ENCODE measurements at regions not wholly inside any gene's neighbourhood (a gene's known extent, or its start where the extent isn't known, plus 50 kb on each side); places are given as distances from the start of the nearest gene placed in this dataset.
"Not testable (repeated sequence)": the region's sequence is repeated elsewhere in the genome, so short reads cannot be mapped to it uniquely, and the experiment has no call there.

- intact Hi-C loops (cut with DNase I) = no loop called here
- no peak for DNase-seq
- ATAC-seq (ENCODE audit: poor library complexity) = no peak
These were observed 306.0 kb upstream of the CELF4 start for GRCh38 chr18:37871561-37871960.

GRCh38 chr18:37869051-37869450 lies 303.5 kb upstream of the CELF4 start:
- ATAC-seq (ENCODE audit: poor library complexity) (no peak), DNase-seq (no peak)
- intact Hi-C loops (cut with DNase I) = no loop called here

DNA sequence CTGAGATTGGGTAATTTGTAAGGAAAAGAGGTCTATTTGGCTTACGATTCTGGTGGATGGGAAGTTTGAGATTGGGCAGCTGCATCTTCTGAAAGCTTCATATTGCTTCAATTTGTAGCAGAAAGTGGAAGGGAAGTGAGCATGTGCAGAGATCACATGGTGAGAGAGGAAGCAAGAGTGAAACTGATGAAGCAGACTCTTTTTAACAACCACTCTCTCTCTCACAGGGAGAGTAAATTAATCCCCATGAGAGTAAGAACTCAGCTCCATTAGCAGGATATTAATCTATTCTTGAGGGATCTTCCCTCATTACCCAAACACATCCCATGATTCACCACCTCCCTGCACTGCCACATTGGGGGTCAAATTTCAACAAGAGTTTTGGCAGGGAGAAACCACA lies 298.5 kb upstream of the CELF4 start:
- ATAC-seq (ENCODE audit: poor library complexity) (no peak), DNase-seq (no peak)
- intact Hi-C loops (cut with DNase I) = no loop called here

DNA sequence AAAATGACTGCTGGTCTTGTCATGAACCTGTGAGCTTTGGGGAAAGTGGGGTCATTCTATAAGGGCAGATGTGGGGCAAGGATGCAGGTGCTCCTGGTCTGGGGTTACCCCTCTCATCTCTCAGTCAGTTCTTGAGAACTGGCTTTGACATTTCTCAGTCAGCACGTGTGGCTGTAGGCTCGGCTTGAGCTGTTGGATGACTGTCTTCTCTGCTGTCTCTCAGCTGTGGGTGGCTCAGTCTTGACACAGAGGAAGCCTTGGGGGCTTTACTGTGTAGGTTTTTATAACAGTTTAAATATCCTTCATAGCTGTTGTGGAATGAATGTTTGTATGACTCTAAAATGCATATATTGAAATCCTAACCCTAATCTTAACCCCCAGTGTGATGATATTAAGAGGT lies 296.4 kb upstream of the CELF4 start:
- DNase-seq = no peak
- no peak for ATAC-seq (ENCODE audit: poor library complexity)
- intact Hi-C loops (cut with DNase I) = no loop called here

DNA sequence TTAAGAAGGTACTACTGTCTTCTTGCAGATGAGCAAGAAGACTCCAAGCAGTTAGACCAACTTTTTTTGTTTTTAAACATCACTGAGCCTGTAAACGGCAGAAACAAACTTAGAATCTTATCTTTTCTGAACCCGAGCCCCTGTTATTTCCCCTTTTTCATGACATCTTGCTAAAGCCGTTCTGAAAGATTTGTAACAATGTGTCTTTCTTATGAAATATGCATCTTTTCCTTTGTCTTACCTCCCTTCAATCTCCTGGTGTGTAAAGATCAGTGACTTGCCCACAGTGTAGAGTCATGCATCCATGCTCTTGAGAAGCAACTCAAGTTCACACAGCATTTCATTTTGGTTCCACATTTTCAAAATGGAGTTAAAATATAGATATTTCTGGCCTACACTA lies 288.8 kb upstream of the CELF4 start:
- no peak for DNase-seq
- intact Hi-C loops (cut with DNase I) = no loop called here
- no peak for ATAC-seq (ENCODE audit: poor library complexity)

- DNase-seq (no peak), ATAC-seq (ENCODE audit: poor library complexity) (no peak)
- intact Hi-C loops (cut with DNase I) = no loop called here
These were observed 288.1 kb upstream of the CELF4 start for GRCh38 chr18:37853706-37854105.

GRCh38 chr18:37852464-37852863 lies 286.9 kb upstream of the CELF4 start:
- ATAC-seq (ENCODE audit: poor library complexity) (no peak), DNase-seq (no peak)
- intact Hi-C loops (cut with DNase I) = no loop called here

DNA sequence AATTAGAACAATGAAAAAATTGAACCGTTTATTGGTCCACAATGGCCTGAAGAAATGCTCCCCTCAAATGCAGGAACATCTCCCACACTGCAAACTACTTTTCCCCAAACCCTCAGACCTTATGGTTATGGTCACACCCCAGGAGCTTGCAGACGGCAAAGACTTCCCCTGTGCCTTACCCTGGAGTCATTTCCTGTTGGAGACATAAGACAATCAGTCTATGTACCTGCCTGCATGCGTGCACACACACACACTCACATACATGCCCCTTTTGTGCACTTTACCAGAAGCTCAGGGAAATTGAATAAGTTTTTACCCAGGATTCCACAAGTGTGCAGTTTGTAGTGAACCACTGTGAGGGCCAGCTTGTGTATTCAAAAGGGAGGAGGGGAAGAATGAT lies 281.9 kb upstream of the CELF4 start:
- ATAC-seq (ENCODE audit: poor library complexity) (no peak), DNase-seq (no peak)
- intact Hi-C loops (cut with DNase I) = no loop called here

DNA sequence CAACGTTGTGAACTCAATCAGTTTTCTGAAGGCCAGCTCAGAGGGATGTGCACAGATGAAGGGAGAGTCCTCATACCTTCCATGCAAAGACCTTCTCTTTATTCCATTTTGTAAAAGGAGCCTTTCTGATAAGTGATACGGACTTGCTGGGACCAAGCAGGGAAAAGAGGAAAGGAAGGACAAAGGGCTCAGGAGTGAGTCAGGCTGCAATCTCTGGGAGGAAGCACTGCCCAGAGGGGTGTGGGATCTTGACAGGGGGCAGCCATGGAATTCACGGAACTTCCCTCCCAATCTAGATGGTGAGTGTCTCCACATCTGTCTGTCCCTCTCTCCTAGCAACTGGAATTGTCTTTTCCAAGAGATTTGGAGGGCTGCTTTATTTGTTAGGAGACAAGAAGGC lies 281.4 kb upstream of the CELF4 start:
- ATAC-seq (ENCODE audit: poor library complexity) = no peak
- no peak for DNase-seq
- intact Hi-C loops (cut with DNase I) = no loop called here

- intact Hi-C loops (cut with DNase I) = no loop called here
- ATAC-seq (ENCODE audit: poor library complexity) (no peak), DNase-seq (no peak)
These were observed 279.9 kb upstream of the CELF4 start for GRCh38 chr18:37845498-37845897.

- ATAC-seq (ENCODE audit: poor library complexity) = no peak
These were observed 278.8 kb upstream of the CELF4 start for GRCh38 chr18:37844209-37844970.

GRCh38 chr18:37838083-37838482 lies 272.5 kb upstream of the CELF4 start:
- intact Hi-C loops (cut with DNase I) = no loop called here
- no peak for DNase-seq
- ATAC-seq (ENCODE audit: poor library complexity) = no peak

More at GRCh38 chr18:37844209-37844970, 278.8 kb upstream of the CELF4 start:
- intact Hi-C loops (cut with DNase I) = no loop called here
- DNase-seq = no peak

GRCh38 chr18:37836071-37836970 lies 270.7 kb upstream of the CELF4 start:
- intact Hi-C loops (cut with DNase I) = no loop called here
- ATAC-seq (ENCODE audit: poor library complexity) = no peak
- DNase-seq = no peak

DNA sequence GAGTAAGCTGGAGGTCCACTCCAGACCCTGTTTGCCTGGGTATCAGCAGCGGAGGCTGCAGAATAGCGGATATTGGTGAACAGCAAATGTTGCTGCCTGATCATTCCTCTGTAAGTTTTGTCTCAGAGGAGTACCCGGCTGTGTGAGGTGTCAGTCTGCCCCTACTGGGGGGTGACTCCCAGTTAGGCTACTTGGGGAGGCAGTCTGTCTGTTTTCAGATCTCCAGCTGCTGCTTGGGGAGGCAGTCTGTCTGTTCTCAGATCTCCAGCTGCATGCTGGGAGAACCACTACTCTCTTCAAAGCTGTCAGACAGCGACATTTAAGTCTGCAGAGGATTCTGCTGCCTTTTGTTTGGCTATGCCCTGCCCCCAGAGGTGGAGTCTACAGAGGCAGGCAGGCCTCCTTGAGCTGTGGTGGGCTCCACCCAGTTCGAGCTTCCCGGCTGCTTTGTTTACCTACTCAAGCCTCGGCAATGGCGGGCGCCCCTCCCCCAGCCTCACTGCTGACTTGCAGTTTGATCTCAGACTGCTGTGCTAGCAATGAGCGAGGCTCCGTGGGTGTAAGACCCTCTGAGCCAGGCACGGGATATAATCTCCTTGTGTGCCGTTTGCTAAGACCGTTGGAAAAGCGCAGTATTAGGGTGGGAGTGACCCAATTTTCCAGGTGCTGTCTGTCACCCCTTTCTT lies 266.6 kb upstream of the CELF4 start:
- intact Hi-C loops (cut with DNase I); ATAC-seq (ENCODE audit: poor library complexity); DNase-seq: not testable (repeated sequence)

DNA sequence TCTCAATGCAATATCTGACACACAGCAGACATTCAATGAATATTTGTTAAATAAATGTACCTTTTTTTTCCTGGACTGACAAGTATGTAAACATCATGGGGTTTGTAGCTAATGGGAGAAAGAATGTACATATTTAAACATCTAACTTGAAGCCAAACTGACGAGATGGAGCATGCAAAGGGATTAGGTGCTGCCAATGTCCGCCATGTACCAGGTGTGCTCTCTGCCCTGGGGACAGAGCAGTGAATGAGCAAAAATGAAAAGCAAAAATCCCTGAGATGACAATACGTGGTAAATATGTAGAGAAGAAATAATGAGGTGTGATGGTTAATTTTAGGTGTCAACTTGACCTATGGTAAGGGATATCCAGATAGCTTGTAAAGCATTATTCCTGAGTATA lies 247.4 kb upstream of the CELF4 start:
- intact Hi-C loops (cut with DNase I) = no loop called here
- no peak for ATAC-seq (ENCODE audit: poor library complexity)

DNA sequence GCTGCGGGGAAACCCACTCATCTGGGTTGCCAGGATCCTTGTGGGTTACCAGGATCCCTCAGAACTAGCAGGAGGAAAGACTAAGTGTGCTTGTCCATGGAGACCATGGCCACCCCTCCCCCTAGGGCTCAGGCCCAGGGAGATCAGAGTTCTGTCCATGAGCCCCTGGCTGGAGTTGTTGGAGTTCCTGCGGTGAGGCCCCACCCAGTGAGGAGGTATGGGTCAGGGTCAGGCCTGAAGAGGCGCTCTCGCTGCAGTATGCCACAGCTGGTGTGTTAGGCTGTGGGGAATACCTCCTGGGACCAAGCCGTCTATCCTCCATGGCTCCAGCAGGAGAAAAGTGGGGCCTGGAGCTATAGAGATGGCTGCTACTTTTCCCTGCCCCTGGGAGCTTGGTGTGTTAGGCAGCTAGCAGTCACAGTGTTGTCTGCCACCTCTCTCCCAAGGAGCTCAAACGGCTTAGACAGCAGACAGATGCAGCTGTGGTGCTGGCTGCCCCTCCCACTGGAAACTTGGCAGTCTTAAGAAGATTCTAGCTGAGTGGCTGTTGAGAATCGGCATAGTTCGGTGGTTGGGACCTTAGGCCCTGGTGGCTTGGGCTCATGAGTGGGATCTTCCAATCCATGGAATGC lies 240.3 kb upstream of the CELF4 start:
- no peak for ATAC-seq (ENCODE audit: poor library complexity)
- no peak for DNase-seq
- intact Hi-C loops (cut with DNase I) = no loop called here

More for the DNA sequence above, 247.4 kb upstream of the CELF4 start:
- no peak for DNase-seq

DNA sequence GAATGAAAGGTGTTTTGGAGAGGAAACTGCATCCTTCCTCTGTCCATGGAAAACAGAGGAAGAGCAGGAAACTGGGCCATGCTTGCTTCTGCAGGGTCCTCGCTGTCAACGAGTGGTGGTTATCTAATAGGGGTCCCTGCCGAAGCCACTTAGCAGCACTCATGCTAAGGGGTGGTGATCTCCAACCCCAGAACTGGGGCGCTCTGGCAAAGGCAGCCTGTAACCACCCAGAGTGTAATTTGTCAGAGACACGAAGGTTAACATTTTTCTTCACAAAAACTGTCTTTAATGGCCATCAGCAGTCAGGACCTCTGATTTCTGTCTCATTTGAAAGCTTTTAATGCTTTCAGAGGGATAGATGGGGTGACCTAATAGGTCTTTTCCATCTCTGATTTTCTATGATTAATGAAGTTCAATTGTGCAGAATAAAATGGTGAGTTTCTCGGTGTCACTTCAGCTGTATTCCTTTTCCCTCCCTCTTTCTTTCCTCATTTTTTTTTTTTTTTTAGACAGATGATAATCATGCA lies 231.3 kb upstream of the CELF4 start:
- intact Hi-C loops (cut with DNase I) = no loop called here
- DNase-seq (no peak), ATAC-seq (ENCODE audit: poor library complexity) (no peak)

DNA sequence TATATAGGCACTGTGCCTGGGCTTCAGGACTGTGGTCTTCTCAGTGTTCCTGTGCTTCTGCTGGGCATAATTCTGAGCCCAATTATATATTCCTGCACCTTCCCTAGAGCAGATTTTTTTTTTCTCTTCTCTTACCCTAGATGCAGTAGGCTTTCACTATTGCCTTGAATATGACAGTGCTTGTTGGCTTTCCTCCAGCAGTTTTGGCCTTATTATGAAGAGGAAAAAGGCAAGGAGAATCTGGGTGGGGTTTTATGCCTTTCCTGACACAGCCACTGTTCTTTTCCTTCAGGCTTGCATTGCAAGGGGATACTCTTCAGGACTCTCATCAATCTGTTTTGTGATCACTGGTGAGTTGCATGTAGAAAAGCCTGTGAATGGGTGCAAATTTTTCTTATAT lies 221.9 kb upstream of the CELF4 start:
- intact Hi-C loops (cut with DNase I) = no loop called here
- ATAC-seq (ENCODE audit: poor library complexity) (no peak), DNase-seq (no peak)

DNA sequence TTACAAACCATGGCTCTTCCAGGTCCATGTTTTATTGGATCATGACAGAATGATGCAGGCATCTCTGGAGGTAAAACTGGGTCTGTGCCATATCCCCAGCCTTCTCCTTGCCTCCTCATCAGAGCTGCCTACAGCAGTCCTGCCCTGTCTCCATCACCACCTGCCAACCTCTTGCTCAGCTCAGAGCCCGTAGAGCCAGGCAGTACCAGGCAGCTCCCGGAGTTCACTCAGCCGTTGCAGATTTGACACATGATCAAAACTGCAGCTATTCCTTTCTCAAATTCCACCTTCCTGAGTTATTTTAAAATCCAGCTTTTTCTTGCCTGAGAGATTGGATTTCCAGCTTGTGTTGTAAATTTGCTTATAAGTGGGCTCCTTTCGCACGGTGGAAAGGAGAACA lies 218.2 kb upstream of the CELF4 start:
- ATAC-seq (ENCODE audit: poor library complexity) = no peak
- intact Hi-C loops (cut with DNase I) = no loop called here
- DNase-seq = no peak

Data from Right ventricle myocardium superior (tissue), 1 donor.